HG03457 (cell line): ENCODE measurements at regions not wholly inside any gene's neighbourhood (a gene's known extent, or its start where the extent isn't known, plus 50 kb on each side); places are given as distances from the start of the nearest gene placed in this dataset.
"Not testable (repeated sequence)": the region's sequence is repeated elsewhere in the genome, so short reads cannot be mapped to it uniquely, and the experiment has no call there.

Experiments
- ATAC-seq: cut with Tn5 transposase; IDR thresholded peaks from one replicate; pipeline ENCODE4 v1.9.1; 2021; ENCODE audit warnings: moderate number of reproducible peaks; ENCODE audit not compliant: unreplicated experiment

DNA sequence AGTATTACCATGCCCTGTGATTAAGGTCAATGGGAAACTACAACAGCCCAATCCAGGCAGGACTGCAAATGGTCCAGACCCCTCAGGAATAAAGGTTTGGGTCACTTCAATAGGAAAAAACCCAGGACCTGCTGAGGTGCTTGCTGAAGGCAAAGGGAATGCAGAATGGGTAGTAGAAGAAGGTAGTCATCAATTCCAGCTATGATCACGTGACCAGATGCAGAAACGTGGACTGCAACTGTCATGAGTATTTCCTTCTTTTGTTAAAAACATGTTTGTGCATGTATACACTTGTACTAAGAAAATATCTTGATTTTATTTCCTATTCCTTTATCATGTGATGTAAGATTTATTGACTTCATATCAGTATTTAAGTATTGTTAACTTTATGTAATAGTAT is 319.6 kb upstream of the FGF16 start:
- ATAC-seq = not testable (repeated sequence)

GRCh38 chrX:77143907-77144306 is 303.3 kb upstream of the FGF16 start:
- ATAC-seq = no peak

DNA sequence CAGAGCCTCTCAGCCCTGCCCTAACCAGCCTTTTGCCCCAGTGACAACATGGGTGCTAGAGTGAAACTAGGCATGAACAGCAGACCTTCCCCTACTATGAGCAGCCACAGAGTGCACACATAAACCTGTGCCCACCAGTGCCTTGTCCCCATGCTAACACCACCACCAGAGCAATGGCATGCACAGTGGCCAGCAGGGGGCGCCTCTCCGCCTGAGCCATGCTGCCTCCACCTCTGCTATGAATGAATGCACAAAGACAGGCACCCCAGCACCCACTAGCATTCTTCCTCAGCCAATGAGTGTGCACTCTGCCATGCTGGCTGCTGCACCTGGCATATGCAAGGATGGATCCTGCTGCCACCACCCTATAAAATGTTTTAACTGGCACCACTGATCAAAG is 286.9 kb upstream of the FGF16 start:
- ATAC-seq = no peak

- ATAC-seq = no peak
Observed at GRCh38 chrX:77162777-77163176, 284.4 kb upstream of the FGF16 start.

DNA sequence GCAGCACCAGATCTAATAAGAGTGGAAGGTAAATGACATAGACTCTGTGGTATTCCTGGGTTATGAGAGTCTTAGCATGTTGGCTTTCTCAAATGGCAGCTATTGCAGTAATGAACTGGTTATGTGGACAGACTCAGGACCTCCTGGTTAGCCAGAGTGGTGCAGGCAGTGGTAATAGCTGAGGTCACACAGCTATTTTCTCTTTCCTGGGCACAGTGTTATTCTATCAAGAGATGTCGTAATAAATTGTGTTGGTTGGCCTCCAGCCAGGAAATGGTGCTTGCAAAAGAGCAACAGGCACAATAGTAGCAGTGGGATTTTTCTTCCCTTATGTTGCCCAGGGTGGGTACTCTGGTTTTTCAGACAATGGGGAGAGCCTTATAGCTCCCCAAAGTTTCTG is 279.2 kb upstream of the FGF16 start:
- no peak for ATAC-seq

DNA sequence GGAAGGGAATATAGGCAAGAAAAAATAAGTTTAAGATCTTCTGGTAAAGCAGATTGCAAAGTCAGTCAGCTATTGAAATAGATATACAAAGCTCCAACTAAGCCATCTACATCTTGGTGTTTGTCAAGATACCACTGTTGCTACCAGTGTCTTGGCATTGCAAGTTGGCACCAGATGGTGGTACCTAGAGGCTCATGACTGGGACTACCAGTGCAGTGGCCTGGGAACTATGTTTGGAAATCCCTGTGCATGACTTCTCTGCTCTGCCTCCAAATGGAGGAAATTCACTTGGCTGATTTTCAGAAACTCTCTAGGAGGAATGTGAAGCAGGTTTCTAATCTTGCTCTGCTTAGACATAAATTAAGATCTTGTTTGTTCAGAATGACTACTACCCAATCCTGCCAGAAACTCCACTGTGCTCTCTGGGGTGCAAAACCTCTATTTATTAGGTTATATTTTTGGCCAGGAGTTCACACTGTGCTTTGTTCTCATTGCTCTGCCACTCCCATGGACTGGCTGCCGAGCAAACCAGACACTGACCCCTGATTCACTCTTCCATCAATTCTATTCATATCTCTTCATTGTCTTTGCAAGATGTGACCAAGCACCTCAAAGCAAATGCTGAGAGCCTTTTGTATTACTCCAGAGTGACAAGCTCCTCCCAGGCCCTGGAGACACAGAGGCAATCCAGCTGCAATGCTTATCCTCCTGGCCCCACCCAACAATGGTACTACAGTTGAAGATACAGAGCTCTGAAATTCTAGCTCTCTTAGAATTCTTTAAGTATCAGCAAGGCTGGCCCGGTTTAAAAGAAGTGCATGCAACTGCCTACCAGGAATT is 272.3 kb upstream of the FGF16 start:
- ATAC-seq = no peak

GRCh38 chrX:77200663-77201062 is 246.5 kb upstream of the FGF16 start:
- ATAC-seq = no peak

- no peak for ATAC-seq
Observed at GRCh38 chrX:77223046-77223445, 224.1 kb upstream of the FGF16 start.

DNA sequence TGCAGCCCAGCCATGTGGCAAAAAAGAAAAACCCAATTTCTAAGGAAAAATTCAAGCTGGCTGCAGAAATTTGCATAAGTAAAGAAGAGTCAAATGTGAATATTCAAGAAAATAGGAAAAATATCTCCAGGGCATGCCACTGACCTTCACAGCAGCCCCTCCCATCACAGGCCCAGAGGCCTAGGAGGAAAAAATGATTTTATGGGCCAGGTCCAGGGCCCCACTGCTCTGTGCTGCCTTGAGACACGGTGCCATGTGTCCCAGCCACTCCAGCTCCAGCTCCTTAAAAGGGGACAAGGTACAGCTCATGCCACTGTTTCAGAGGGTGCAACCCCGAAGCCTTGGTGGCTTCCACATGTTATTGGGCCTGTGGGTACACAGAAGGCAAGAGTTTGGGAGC is 182.7 kb upstream of the FGF16 start:
- ATAC-seq = no peak

- no peak for ATAC-seq
Observed at GRCh38 chrX:77275392-77275791, 171.8 kb upstream of the FGF16 start.

DNA sequence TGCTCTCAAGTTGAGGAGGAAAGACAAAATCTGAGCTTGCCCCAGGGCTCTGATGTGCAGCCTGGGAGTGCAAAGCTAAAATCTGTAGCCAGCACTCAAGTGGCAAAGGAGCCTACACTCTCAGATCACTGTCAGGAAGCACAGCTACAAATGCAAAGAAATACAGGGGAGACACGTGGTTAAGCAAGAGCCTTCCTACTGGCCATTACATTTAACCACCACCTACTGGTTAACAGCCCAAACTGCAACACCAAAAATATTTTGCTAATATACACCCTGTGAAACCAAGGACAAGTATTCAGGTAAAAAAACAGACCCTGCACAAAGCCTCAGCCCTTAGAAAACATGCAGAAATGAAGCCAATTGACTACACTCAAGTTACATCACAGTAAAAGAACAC is 170.4 kb upstream of the FGF16 start:
- ATAC-seq = no peak

- ATAC-seq = no peak
Observed at GRCh38 chrX:77277911-77278310, 169.3 kb upstream of the FGF16 start.

DNA sequence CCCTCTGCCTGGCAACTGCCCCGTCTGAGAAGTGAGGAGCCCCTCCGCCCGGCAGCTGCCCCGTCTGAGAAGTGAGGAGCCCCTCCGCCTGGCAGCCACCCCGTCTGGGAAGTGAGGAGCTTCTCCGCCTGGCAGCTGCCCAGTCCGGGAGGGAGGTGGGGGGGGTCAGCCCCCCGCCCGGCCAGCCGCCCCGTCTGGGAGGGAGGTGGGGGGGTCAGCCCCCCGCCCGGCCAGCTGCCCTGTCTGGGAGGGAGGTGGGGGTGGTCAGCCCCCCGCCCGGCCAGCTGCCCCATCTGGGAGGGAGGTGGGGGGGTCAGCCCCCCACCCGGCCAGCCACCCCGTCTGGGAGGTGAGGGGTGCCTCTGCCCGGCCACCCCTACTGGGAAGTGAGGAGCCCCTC is 167.8 kb upstream of the FGF16 start:
- not testable (repeated sequence) for ATAC-seq

DNA sequence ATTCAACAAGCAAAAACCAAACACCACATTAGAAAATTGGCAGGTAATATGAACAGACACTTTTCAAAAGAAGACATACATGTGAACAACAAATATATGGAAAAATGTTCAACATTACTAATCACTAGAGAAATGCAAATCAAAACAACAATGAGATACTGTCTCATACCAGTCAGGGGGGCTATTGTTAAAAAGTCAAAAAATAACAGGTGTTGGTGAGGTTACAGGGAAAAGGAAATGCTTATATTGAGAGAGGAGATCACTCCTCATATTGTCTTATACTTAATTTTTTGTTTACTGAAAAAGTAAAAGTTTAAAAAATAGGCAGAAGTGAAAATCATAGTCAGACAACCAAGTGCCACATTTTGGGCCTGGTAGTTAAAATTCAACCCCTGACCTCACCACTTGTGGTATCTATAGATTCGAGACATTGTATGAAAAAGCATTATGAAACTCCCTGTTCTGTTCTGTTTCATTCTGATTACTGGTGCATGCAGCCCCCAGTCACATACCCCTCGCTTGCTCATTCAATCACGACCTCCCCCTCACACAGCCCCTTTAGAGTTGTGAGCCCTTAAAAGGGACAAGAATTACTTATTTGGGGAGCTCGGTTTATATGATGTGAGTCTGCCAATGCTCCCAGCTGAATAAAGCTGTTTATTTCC is 153.7 kb upstream of the FGF16 start:
- no peak for ATAC-seq

GRCh38 chrX:77298296-77298695 is 148.9 kb upstream of the FGF16 start:
- ATAC-seq = no peak

GRCh38 chrX:77298790-77299189 is 148.4 kb upstream of the FGF16 start:
- no peak for ATAC-seq

DNA sequence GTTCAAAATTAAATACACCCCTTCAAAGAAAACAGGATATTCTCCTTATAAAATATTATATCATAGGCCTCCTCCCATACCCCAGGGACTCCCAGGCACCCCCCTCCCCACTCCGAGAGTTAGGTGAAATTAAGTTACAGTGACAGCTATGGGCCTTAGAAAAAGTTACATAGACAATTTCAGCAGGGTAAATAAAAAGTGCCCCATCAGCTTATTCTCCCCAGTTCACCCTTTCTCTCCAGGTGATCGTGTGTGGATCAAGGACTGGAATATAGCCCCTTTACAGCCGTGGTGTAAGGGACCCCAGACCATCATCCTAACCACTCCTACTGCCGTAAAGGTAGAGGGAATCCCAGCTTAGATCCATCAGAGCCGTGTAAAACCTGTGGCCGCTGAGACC is 147.6 kb upstream of the FGF16 start:
- no peak for ATAC-seq

- no peak for ATAC-seq
Observed at GRCh38 chrX:77342004-77342403, 105.2 kb upstream of the FGF16 start.

GRCh38 chrX:77346859-77347258 is 100.3 kb upstream of the FGF16 start:
- ATAC-seq = no peak

DNA sequence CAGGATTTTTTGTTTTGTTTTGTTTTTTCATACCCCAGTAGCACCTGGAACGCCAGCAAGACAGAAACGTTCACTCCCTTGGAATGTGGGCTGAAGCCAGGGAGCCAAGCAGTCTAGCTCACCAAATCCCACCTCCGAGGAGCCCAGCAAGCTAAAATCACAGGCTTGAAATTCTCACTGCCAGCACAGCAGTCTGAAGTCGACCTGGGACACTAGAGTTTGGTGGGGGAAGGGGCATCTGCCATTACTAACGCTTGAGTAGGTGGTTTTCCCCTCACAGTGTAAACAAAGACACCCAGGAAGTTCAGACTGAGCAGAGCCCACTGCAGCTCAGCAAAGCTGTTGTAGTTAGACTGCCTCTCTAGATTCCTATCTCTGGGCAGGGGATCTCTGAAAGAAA is 99.6 kb upstream of the FGF16 start:
- ATAC-seq = no peak

DNA sequence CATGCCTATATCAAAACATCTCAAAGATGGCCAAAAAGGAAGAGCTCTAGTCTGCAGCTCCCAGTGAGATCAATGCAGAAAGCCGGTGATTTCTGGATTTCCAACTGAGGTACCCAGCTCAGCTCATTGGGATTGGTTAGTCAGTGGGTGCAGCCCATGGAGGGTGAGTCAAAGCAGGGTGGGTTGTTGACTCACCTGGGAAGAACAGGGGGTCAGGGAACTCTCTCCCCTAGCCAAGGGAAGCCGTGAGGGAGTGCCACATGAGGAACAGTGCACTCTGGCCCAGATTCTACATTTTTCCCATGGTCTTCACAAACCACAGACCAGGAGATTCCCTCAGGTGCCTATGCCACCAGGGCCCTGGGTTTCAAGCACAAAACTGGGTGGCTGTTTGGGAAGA is 57.3 kb upstream of the FGF16 start:
- ATAC-seq = no peak

GRCh38 chrX:77390365-77390764 is 56.8 kb upstream of the FGF16 start:
- not testable (repeated sequence) for ATAC-seq

DNA sequence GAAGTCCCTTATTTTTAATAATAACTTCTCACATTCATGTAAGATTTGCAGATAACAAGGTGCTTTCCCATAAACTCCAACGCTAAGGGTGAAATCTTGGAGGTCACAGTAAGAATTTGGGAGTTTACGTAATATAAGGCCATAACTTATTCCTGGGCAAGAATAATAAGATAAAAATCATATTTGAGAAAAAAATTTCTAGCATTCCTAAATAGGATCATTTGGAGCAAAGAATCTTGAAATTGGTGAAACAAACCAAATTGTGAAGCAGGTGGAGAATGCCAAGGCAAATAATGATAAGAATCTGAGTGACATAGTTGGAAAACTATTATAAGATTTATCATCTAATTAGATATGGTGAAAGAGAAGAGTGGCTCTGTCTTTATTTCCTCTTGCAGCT is 50.4 kb upstream of the FGF16 start:
- no peak for ATAC-seq
